HG02870 (cell line): ENCODE measurements at regions not wholly inside any gene's neighbourhood (a gene's known extent, or its start where the extent isn't known, plus 50 kb on each side); places are given as distances from the start of the nearest gene placed in this dataset.

Experiments
- ATAC-seq: cut with Tn5 transposase; IDR thresholded peaks from one replicate; pipeline ENCODE4 v1.9.1; 2021; ENCODE audit warnings: mild to moderate bottlenecking, moderate library complexity; ENCODE audit not compliant: unreplicated experiment

DNA sequence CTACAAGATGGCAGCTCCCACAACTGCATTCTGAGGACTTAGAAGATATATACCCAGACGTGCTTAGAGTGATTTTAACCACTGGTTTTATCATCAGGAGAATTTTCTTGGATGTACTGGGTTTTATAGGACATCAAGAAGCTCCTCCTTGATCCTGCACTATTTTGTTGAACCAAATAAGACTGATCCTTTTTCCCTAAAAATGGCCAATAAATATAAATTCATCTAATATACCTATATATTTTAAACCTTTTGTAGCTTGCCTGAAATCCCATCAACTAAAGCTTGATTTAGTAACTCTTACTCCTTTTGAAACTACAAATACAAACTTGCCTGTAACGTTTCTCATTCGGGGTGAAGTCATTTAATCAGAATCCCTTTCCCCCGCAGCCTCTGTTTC lies 849.4 kb upstream of the ADAMTS5 start:
- no peak for ATAC-seq

- no peak for ATAC-seq
These were observed 847.3 kb upstream of the ADAMTS5 start for GRCh38 chr21:27814226-27814625.

DNA sequence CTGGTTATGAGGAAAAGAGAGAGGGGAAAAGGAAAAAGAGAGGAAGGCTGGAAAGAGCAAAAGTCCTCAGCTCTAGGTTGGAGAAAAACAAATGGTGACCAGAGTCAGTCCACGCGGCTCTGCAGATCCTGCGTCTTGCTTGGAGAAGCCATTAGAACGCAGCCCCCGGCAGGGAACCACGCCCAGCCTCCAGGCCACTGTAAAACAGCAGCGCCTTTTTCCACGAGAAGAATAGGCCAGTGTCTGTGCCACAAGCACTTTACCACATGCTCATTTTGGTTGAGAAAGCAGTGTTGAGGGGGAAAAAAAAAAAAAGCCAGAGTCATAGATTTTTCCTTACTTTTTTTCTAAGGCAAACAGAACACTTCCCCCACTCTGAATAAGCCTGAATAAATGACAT lies 846.9 kb upstream of the ADAMTS5 start:
- no peak for ATAC-seq

DNA sequence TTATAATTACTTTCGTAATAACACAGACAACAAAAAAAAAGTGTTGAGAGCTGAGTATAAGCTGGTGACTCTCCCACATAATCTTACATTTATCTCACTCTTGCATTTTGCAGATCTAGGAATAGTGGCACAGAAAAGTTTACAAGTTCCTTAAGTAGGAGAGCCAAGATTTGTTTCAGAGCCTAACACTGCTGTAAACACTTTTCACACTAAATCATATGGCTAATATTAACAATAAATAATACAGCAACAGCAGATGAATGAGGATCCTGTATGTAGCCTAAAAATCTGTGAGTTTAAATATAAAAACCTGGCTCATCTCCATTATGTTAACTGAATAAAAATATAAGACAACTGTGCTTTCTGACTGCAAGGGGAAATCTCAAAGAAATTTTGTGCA lies 846.5 kb upstream of the ADAMTS5 start:
- ATAC-seq, result no peak

DNA sequence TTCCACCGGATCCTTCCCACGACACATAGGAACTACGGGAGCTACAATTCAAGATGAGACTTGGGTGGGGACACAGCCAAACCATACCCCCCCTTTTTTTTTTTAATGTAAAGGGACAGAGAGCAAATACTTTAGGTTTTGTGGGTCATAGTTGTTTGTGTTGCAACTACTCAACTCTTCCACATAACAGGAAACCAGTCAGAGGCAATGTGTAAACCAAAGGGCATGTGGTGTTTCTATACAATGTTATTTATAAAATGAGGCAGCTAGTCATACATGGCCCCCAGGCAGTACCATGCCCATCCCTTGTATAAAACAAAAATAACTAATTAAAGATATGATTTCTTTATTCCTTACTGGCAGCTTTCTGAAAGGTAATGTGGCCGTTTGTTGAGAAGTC lies 845.4 kb upstream of the ADAMTS5 start:
- no peak for ATAC-seq

- ATAC-seq, result no peak
These were observed 842.0 kb upstream of the ADAMTS5 start for GRCh38 chr21:27808923-27809322.

GRCh38 chr21:27807596-27807995 lies 840.7 kb upstream of the ADAMTS5 start:
- ATAC-seq, result no peak

- ATAC-seq, result no peak
These were observed 839.4 kb upstream of the ADAMTS5 start for GRCh38 chr21:27806281-27806680.

DNA sequence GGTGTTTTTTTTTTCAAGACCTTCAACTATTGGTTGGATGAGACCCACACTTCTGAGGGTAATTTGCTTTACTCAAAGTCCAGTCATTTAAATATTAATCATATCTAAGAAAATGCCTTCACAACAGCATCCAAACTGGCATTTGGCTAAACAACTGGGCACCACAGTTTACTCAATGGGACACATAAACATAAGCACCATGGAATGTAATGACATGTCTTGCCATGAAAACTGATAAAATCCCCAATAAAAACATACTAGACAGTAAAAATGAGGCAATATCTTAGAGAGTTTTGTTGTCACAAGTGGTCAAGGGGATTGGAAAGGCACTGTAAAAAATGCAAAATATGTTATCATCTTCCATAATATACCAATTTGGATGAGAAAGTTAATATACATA lies 838.8 kb upstream of the ADAMTS5 start:
- ATAC-seq, result no peak

DNA sequence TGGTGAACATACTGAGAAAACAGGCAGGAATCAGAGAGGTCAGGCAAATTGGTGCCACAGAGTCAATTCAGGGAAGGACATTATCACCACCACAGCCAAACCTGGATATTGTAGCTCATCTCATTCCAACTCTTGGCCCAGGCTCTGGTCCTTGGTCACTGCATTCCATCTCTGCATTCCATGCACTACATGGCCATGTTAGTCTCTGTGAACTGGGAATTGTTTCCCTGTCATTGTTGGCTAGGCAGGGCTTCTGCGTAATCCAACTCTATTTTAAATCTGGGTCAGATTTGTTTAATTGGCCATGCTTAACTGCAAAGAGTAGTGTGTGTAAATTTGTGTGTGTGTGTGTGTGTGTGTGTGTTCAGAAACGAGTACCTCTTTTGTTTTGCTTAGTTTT lies 837.6 kb upstream of the ADAMTS5 start:
- ATAC-seq, result no peak

DNA sequence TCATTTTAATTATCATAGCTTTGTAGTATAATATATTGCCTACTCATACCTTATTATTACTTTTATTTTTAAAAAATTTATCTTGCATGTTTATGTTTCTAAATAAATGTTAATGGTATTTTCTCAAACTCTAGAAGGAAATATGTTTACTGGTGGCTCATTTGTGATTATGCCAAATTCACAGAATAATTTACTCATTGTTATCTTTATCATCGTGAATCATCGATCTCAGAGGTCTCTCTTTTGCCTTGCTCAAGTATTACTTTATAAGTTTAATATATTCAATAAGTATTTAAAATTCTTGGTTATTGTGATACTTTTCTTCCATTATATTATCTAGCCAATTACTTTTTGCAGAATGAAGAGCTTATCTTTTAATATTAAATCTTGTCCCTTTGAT lies 836.7 kb upstream of the ADAMTS5 start:
- no peak for ATAC-seq

DNA sequence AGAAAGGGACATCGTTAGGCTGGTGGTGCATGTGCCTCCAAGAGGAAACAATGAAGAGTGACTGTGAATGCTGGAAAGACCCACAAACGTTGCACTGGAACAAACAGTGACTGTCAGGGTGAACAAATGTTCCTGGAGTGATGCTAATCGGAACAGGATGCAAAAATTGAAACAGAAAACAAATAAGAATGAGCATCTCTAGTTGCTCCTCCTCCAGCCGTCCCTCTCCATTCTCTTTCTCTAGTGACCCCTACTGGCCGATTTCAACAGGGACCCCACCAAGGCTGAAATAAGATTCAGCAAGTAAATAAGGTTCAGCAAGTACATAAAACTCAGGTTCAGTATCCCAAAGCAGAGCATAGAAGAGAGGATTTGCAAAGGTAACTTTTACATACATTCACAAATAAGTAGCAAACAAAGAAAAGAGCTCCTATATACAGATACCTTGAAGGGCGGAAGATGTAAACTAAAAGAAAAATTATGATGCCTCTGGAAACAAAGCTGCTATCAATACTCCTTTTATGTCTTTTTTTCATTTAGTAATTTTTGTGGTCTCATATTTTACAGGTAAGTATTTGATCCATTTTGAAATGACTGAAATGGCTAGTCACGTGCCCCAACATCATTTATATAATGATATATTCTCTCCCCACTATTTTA lies 836.1 kb upstream of the ADAMTS5 start:
- ATAC-seq, result peak; percentile 55

GRCh38 chr21:27799861-27800260 lies 833.0 kb upstream of the ADAMTS5 start:
- ATAC-seq, result no peak

DNA sequence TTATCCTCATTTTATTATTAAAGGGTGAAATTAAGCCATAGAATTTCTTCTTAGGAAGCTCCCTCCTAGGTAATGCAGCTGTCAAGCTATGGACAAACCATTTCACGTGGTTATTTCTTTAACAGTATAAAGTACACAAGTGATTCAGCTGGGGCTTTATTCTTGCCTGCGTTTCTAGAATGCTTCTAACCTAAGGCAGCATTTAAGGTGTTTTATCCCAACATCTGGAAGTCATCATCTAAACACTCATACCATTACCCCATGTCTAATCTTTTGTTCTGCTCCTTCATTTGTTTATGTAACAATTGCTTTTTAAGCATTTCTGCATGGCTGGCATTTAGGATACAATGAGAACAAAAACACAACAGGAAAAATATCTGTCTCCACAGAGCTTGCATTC lies 829.2 kb upstream of the ADAMTS5 start:
- ATAC-seq, result no peak

GRCh38 chr21:27795418-27795817 lies 828.5 kb upstream of the ADAMTS5 start:
- ATAC-seq, result no peak

- no peak for ATAC-seq
These were observed 827.0 kb upstream of the ADAMTS5 start for GRCh38 chr21:27793901-27794300.

GRCh38 chr21:27787046-27787445 lies 820.2 kb upstream of the ADAMTS5 start:
- ATAC-seq, result no peak

- ATAC-seq, result no peak
These were observed 812.7 kb upstream of the ADAMTS5 start for GRCh38 chr21:27779606-27780005.

DNA sequence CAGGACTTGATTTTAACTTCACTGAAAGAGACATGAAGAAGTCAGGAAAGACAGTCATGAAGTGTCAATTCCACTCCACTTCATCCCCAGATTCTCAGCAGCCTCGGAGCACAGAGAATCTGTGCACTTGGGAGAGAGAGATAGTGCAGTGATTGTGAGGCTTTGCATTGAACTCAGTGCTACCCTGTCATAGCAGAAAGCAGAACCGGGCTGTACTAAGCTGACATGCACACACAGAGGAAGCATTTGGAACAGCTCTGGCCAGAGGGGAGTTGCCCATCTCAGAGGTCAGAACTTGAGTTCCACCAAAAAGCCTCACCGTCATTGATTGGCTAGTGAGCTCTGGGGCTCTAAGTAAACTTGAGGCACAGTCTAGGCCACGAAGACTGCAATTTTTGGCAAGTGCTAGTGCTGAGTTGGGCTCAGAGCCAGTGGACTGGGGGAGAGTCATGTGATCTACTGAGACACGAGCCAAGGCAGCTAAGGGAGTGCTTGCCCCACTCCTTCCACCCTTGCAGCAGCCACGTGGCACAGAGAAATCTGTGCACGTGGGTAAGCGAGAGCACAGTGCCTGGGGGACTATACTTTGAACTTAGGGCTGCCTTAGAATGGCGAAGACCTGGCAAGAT lies 810.2 kb upstream of the ADAMTS5 start:
- ATAC-seq, result no peak

DNA sequence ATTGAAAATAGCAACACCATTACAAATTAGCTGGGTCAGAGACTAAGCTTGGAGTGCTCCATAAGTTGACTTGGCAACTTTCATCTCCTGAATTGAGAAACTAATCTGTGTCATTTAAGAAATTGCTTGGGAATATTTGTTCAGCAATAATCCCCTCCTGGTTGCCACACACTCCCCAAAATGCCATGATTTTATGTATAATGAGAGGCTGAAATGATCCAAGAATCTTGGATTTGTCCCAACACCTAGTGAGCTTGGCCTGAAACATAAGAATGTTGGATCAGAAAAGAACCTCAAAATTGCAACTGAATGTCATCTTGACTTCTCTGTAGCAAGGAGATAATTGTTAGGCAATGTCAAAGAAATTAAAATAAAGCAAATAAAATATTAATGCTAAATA lies 805.9 kb upstream of the ADAMTS5 start:
- ATAC-seq, result no peak

DNA sequence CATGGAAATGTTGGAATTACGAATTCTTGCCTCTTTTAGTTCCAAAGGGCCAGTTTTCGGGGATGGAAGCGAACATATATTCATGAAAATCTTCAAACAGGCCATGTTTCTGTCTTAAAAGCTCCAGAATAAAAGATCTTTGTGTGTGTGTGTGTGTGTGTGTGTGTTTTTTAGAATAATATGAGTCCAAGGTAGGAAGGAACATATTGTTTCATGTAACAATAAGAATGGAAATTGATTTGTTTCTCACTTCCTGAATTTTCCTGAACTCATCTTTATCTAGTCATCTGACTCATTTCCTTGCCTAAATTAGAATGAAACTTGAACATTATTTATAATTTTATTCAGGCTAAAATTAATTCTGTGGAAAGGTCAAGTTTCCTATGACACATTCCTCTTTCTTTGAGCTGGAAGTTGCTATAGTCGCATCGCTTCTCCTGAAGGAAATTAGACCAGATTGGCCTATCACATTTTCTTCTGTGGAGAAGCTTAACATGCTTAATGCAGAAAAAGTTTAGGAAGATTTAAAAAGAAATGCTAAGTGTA lies 805.1 kb upstream of the ADAMTS5 start:
- ATAC-seq, result no peak

DNA sequence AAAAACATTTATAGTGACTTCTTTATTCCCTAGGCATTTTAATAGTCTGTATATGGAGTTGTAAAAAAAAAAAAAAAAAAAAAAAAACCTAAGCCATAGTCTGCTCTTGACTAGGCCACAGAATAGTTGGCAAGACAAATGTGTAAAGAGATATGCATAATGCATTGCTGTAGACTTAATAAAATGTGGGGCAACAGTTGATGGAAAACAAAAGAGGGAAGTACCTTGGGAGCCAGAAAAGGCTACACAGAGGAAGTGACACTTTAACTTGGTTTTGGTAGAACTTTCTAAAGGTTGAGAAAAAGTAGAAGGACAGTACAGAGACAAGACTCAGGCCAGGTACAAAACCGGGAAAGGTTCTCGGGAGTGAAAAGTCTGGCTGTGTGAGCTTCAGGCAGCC lies 802.9 kb upstream of the ADAMTS5 start:
- no peak for ATAC-seq
